ENCODE measurements at regions not wholly inside any gene's neighbourhood (a gene's known extent, or its start where the extent isn't known, plus 50 kb on each side); places are given as distances from the start of the nearest gene placed in this dataset.

- no peak for TF ChIP-seq JUN (CRISPR knock-in tag; IDR thresholded peaks at IDR 0.05)
- TF ChIP-seq ATF6 (CRISPR knock-in tag; IDR thresholded peaks at IDR 0.05): no peak
- TF ChIP-seq TP53 (CRISPR knock-in tag; IDR thresholded peaks at IDR 0.05): no peak
- no peak for TF ChIP-seq ATF2 (CRISPR knock-in tag; IDR thresholded peaks at IDR 0.05; ENCODE audit: borderline replicate concordance, low read depth)
- TF ChIP-seq USF1 (CRISPR knock-in tag; IDR thresholded peaks at IDR 0.05): no peak
- TF ChIP-seq ATF3 (CRISPR knock-in tag; conservative IDR thresholded peaks at IDR 0.05): no peak
- Mint-ChIP-seq H3K4me1 (peaks cover 12% of the 10 kb centered on the region), H3K27me3 (ENCODE audit: low read depth) (no peaks in the 10 kb centered on the region), H3K9me3 (no peaks in the 10 kb centered on the region), H3K4me3 (no peak overlapping the region), H3K27ac (no peak overlapping the region), H3K36me3 (no peaks in the 10 kb centered on the region)
- POLR2A ChIA-PET: no interaction called here
- CTCF ChIA-PET: no interaction called here
- DNase-seq (ENCODE audit: low spot score): no peak
- no peak for ATAC-seq
These were observed 341.0 kb upstream of the USP24 start for GRCh38 chr1:55555956-55556725.

- ATAC-seq: no peak
- no peak for DNase-seq (ENCODE audit: low spot score)
- ChIA-PET POLR2A (no interaction called here), CTCF (no interaction called here)
- Mint-ChIP-seq H3K27ac (no peak overlapping the region), H3K4me3 (no peak overlapping the region), H3K9me3 (peaks cover 4% of the 10 kb centered on the region; the same call in 1 of the 2 replicates), H3K27me3 (ENCODE audit: low read depth) (no peaks in the 10 kb centered on the region), H3K36me3 (no peaks in the 10 kb centered on the region), H3K4me1 (peaks cover 4% of the 10 kb centered on the region)
- TF ChIP-seq E2F4 (CRISPR knock-in tag; IDR thresholded peaks at IDR 0.05; ENCODE audit: borderline replicate concordance, low read depth): no peak
- no peak for TF ChIP-seq ZNF423 (CRISPR knock-in tag; IDR thresholded peaks at IDR 0.05)
- TF ChIP-seq MYBL2 (CRISPR knock-in tag; IDR thresholded peaks at IDR 0.05): no peak
- TF ChIP-seq CREM (CRISPR knock-in tag; IDR thresholded peaks at IDR 0.05): no peak
- TF ChIP-seq PREB (CRISPR knock-in tag; IDR thresholded peaks at IDR 0.05; ENCODE audit: borderline replicate concordance): no peak
- no peak for TF ChIP-seq ZNF425 (CRISPR knock-in tag; conservative IDR thresholded peaks at IDR 0.05)
- no peak for TF ChIP-seq NFE2L1 (CRISPR knock-in tag; IDR thresholded peaks at IDR 0.05)
- TF ChIP-seq AFF4 (CRISPR knock-in tag; IDR thresholded peaks at IDR 0.05; ENCODE audit: borderline replicate concordance): no peak
- TF ChIP-seq NFATC4 (CRISPR knock-in tag; IDR thresholded peaks at IDR 0.05): no peak
- no peak for TF ChIP-seq ERG (CRISPR knock-in tag; IDR thresholded peaks at IDR 0.05)
These were observed 339.4 kb upstream of the USP24 start for GRCh38 chr1:55554611-55555010.
